ENCODE measurements at regions not wholly inside any gene's neighbourhood (a gene's known extent, or its start where the extent isn't known, plus 50 kb on each side); places are given as distances from the start of the nearest gene placed in this dataset.
"Not testable (repeated sequence)": the region's sequence is repeated elsewhere in the genome, so short reads cannot be mapped to it uniquely, and the experiment has no call there.

DNA sequence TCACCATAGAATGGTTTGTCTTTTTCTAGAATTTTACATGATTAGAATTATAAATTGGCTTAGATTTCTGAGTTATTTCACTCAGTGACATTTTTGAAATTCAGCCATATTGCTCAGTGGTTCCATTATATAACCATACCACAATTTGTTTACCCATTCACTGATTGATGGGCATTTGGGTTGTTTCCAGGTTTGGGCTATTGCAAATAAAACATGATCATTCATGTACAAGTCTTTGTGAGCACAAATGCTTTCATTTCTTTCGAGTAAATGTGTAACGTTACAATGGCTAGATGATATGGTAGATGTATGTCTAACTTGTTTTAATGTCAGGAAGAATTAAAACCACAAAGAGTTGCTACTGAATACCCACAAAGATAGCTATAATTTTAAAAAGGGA lies 279.9 kb upstream of the TARS1 start:
- no peak for DNase-seq

DNA sequence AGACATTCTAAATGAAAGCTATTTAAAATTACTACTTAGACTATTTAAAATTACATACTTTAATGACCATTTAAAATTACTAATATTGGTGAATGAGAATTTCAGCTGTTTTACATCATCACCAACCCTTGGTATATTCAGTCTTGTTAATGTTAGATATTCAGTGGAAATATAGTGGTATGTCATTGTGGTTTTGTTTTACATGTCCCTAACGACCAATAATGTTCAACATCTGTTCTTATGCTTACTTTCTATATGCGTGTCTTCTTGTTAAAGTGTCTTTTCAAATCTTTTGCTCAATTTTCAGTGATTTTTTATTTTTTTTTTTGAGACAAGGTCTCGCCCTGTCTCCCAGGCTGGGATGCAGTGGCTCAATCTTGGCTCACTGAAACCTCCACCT lies 279.3 kb upstream of the TARS1 start:
- DNase-seq: no peak

DNA sequence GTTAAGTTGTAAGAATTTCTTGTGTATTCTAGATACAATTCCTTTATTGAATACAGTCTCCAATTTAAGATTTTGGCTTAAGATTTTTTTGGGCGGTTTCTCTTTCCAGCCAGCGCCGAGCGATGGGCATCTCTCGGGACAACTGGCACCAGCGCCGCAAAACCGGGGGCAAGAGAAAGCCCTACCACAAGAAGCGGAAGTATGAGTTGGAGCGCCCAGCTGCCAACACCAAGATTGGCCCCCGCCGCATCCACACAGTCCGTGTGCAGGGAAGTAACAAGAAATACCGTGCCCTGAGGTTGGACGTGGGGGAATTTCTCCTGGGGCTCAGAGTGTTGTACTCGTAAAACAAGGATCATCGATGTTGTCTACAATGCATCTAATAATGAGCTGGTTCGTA lies 278.7 kb upstream of the TARS1 start:
- DNase-seq: no peak

DNA sequence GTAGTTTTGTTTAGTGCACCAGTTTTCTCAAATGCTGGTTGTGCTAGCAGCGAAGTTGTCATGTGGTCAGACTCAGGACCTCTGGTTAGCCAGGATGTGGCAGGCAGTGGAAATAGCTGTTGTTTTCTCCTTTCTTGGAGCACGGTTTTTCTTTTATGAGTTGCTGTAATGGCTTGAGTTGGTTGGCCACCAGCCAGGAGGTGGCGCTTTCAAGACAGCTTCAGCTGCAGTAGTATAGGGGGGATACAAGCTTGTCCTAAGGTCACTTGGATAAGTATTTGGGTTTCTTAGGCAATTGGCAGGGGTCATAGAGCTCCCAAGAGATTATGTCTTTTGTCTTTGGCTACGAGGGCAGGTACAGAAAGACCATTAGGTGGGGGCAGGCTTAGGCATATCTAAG lies 274.2 kb upstream of the TARS1 start:
- DNase-seq: no peak

DNA sequence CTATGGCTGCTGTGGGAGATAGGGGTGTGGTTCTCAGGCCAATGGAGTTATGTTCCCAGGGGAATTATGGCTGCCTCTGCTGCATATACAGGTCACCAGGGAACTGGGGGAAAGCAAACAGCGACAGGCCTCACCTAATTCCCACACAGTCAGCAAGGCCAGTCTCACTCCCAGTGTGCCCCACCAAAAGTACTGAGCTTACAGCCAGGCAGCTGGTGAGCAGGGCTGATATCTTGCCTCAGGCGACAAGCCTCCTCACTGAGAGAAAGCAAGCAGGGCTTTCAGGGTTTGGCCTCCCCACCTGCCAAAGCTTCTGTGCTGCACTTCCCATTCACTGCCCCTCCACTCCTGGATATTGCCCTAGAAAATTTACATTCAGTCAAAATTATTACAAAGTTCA lies 273.8 kb upstream of the TARS1 start:
- DNase-seq: no peak

DNA sequence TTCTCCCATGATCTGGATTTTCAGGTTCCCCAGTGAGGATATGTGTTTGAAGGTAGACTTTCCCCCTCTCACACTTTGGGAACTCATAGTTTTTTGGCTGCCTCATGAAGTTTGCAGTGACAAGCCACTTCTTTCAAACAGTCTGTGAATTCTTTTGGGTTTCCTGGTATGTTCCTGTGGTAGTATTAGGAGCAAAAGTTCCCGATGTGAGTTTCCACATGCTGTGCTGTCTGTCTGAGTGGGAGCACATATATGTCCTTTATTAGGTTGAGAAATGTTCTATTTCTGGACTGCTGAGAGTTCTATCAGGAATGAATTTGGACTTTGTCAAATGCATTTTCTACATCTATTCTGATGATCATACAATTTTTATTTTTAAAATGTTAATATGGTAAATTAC lies 273.2 kb upstream of the TARS1 start:
- no peak for DNase-seq

DNA sequence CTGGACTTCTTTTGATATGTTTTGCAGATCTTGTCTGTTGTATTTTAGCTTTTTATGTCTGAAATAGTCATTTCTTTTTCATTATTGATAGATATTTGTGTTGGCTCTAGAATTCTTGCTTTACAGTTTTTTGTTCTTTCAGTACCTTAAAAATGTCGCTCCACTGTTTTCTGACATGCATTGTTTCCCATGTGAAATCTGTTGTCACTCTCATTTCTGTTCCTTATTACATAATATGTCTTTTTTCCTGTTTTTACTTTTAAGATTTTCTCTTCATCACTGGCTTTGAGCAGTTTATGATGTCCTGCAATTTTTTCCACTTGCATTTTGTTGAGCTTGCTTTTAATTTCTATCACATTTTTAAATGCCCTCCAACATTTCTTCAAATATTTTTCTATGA lies 270.4 kb upstream of the TARS1 start:
- no peak for DNase-seq

DNA sequence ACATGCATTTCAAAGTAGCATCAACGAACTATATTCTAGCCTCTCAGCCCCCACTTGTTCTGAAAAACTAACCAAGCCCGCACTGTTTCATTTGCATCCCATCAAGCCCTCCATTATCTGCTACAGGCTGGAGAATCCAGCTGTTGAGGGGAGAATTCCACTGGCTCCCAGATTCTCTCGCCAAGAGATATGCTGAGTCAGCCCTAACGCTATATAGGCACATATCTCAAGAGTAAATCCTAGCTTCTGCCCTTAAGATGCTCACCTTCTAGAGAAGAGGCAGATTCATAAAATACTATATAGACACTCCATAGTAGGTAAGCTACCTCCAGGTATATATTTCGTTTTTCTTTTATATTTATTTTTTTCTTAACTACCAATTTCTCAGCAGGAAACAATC lies 266.4 kb upstream of the TARS1 start:
- no peak for DNase-seq

DNA sequence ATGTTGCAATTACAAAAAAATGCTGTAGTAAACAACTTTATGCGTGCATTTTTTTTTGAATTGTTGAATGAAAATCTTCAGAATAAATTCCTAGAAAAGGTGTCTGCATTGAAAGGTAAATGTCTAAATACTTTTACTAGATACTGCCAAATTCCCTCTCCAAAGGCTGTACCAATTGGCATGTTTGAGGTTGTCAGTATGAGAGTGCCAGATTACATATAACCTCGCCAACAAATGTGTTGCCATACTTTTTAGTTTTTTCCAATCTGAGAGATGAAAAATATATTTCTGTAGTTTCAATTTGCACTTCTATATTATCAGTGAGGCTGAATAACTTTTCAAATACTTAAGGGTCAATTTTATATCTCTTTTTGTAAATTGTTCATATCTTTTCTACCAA lies 261.5 kb upstream of the TARS1 start:
- no peak for DNase-seq

DNA sequence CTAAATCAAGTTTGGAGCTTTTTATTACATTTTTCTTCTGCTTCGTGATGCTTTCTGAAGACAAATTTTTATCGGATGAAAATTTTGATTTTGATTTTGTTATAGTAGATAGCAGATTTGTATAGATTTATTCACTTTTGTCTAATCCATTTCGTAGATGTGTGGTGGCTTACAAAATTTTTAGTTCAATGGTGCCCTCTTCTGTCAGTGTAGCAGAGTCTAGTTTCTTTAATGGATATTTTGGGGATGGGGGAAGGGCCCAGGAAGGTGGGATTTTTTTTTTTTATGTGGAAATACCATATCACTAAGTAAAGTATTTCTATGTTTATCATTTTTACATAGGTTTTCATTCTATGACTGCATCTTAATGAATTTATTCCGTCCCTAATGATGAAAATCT lies 259.9 kb upstream of the TARS1 start:
- no peak for DNase-seq

DNA sequence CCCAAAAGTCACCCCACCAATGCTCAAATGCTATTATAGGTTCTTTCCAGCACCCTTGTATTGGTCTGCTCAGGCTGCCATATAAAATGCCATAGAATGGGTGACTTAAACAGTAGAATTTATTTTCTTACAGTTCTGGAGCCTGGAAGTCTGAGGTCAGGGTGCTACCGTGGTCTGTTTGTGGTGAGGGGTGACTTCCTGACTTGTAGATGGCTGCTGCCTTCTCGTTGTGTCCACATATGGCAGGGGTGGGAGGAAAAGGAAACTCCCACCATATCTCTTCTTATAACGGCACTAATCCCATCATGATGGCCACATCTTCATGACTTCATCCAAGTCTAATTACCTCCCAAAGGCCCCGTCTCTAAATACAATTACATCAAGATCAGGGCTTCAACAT lies 257.8 kb upstream of the TARS1 start:
- DNase-seq: no peak

DNA sequence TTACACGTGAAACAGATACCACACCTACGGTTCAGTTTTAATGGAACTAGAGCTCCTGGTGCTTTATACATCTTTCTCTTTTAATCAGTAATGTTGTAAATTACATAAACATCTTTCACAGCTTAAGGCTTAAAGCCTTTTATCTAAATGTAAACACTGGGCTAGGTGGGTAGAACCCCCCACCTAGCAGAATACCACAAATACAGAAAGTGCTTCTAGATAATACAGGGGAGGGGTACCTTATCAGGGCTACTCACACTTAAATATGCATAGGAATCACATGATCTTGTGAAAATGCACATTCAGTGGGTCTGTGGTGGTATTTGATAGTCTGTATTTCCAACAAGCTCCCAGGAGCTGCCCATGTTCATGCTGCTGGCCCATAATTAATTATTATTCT lies 256.4 kb upstream of the TARS1 start:
- no peak for DNase-seq

DNA sequence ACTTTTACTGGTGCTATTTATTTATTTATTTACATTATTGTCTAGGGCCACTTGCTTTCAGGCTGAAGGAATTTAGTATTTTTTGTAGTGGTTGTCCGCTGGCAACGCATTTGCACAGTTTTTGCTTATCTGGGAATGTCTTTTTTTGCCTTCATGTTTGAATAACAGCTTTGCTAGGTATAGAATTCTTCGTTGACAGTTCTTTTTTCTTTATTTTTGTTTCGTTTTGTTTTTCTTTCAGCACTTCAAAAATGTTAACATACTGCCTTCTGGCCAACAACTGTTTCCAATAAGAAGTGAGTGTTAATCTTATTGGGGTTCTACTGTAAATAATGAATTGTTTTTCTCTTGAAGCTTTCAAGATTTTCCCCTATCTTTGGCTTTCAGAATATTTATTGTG lies 252.7 kb upstream of the TARS1 start:
- DNase-seq: no peak

DNA sequence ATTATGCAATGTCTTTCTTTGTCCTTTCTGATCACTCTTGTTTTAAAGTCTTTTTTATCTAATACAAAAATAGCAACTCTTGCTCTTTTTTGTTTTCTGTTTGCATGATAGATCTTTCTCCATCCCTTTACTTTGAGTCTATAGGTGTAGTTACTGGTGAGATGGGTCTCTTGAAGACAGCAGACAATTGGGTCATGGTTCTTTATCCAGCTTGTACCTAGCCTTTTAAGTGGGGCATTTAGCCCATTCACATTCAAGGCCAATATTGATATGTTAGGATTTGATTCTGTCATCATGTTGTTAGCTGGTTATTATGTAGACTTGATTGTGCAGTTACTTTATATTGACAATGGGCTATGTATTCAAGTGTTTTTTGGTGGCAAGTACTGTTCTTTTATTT lies 245.9 kb upstream of the TARS1 start:
- DNase-seq: no peak

DNA sequence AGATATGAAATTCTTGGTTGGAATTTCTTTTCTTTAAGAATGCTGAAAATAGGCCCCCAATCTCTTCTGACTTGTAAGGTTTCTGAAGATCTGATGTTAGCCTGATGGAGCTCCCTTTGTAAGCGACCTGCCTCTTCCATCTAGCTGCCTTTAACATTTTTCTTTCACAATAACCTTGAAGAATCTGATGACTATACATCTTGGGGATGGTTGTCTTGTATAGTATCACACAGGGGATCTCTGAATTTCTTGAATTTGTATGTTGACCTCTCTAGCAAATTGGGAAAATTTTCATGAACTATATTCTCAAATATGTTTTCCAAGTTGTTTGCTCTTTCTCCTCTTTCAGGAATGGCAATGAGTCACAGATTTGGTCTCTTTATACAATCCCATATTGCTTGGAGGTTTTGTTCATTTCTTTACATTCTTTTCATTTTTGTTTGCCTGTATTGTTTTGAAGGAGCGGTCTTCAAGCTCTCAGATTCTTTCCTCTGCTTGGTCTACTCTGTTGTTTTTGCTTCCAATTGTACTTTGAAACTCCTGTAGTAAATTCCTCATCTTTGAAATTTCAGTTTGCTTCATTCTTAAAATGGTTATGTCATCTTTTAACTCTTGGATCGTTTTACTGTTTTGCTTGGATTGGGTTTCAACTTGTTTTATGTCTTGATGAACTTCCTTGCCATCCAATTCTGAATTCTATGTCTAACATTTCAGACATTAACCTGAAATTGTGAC lies 245.2 kb upstream of the TARS1 start:
- DNase-seq: no peak

DNA sequence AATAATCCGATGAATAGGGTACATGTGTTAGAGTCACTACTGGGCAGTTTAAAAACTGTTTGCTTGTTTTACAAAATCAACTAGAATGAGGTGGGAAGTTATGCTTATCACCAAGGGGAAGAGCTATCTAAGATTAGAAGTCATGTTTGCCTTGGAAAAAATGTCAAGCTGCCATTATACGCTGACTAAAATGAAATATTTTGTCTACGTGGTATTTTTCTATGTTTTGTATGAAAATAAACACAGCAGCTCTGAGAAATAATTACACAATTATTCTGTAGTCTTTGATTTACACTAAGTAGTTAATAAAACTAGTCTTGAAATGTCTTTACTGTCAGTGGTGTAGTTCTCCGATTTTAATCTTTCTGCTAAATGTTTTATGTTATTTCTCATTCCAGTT lies 241.9 kb upstream of the TARS1 start:
- no peak for DNase-seq

DNA sequence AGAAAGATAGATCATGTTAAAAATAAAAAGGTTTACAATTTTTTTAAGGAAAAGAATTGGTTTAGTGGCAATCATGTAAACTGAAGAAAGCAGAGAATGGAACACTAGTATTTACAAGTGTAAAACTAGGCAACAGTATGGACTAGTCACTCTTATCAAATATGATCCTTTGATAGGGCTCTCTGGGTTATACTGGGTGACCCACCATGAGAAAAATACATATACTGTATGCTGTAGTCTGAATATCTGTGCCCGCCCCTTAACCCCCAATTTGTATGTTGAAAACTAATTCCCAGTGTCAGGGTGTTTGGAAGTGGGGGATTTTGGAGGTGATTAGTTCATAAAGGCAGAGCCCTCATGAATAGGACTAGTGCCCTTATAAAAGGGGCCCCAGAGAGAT lies 236.8 kb upstream of the TARS1 start:
- DNase-seq: no peak

DNA sequence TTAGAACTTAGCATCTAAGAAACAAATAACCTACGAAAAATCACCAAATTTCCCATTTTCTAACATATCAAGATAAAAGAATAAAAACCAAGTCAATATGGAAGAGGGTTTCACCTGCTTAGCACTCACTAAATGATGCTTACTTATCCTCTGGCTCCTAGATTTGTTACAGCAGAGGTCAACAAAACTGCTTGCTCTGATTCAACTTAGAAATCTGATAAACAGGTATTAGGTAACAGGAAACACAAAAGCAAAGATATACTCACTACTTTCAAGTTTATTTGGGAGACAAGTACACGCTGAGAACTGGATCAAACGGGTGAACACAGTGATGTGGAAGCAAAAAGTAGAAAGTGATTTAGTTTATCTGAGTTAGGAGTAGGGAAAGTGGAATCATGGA lies 235.7 kb upstream of the TARS1 start:
- DNase-seq: no peak

DNA sequence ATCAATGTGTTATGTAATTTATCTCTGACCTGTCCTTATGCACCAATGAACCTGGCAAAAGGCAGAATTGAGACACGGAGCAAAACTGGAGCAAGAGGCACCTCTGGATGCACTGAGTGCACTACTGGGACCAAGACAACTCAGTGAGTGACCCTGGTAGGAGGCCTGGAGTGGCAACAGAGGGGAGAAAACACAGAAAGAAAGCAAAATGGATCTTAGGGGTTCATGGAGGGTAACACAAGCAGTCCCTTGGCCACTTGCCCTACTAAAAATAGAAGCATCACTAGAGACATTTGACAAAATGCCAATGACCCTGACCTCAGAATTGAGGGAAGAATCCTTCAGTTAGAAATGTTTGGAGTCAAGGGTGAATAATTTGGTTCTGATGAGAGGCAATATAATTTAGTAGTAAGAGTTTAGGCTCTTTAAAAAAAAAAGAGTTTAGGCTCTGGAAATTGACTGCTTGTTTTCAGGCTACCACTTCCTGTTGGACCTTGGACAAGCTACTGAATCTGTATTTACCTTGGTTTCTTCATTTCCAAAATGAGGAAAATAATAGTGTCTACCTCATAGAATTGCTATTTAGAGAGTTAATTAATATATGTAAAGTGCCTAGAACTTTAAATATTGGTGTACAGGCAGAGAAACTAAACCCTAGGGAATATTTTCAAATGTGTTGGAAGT lies 234.9 kb upstream of the TARS1 start:
- DNase-seq: no peak

DNA sequence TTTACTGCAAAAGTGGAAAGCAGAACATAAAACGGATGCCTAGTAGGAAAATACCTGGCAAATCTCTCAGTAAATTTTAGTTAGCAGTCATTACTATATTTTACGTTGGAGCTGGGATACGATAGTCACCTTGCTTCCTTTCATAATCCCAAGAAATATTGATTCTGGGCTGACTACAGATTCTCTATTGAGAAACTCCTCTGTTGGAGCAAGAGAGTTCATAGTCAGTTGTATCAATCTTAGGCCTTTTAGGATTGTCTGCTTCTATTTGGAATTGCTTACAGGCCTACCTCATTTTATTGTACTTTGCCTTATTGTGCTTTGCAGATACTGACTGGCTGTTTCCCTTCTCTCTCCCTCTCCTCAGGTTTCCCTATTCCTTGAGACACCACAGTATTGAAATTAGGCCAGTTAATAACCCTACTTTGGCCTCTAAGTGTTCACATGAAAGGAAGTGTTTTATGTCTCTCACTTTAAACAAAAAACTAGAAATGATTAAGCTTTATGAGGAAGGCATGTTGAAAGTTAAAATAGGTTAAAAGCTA lies 233.7 kb upstream of the TARS1 start:
- DNase-seq: no peak

DNA sequence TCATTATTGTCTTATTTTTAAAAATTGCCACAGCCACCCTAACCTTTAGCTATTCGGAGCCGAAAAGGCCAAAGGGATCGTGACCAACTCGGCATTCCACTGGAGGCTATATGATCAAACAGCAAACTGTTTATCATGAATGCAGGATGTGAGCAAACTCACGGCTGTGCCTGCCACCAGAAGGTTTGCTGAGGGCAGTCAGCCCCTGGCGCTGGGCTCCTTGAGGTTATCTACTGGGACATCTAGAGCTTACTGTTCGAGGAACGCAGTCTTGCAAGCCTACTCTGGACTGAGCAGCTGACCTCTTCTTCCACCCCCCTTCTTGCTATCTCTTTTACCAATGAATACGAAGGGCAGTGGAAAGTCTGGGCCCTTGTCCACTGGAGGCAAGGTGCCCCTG lies 231.5 kb upstream of the TARS1 start:
- DNase-seq: no peak

DNA sequence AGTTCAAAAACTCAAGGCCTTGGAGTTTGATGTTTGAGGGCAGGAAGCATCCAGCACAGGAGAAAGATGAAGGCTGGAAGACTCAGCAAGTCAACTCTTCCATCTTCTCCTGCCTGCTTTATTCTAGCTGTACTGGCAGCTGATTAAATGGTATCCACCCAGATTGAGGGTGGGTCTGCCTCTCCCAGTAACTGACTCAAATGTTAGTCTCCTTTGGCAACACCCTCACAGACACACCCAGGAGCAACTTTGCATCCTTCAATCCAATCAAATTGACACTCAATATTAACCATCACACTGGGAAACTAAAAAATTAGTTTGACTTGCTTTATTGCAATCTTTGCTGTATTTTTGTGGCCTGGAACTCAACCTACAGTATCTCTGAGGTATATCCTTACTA lies 230.5 kb upstream of the TARS1 start:
- not testable (repeated sequence) for DNase-seq

DNA sequence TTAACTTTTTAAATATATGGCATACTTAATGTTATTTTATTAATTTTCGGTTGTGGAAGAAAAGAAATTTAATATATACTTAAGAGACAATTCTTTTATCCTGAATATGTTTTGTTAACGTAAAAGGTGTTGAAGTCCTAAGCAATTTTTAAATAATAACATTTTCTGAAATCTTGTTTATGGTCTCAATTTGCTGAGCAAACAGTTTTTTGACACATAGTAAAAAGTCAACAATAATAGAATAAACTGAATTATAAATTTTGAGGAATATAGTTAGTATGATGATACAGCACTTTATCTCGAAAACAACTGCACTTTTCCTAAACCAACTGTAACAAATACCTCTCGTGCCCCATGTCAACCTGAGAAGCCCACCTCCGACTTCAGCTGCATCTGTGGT lies 229.8 kb upstream of the TARS1 start:
- DNase-seq: no peak

DNA sequence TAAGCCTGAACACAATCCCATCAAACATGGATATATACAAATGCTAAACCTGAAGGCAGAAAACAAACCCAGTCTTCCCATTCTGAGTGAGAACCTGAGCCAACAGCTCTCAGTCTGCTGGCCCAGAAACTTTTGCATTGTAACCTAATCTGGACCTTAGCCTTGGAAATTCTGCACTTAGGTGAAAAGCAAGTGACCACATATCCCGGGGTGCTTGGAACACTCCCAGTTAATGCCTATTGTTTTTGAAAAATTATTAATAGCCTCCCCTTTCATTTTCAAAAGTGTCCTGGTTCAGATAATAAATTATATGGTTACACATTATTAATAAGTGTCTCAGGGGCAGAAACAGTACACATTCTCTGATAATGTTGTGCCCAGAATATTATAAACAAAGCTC lies 228.3 kb upstream of the TARS1 start:
- DNase-seq: no peak

DNA sequence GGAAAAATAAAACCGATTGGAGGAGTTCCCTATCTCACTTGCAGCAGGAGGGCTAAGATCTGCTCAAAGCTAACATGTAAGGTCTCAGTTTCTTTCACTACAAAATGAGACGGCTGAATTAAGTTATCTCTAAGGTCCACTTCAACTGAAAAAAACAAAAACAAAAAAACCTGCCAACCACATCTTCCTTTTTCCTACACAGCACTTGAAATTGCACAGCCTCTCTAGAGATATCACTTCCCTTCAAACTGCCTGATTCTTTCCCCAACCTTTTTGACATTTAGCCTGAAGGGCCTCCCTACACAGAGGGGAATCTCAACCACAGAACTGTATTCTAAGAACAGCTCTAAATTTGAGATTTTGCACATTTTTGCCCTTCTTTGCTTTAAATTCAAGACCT lies 227.9 kb upstream of the TARS1 start:
- DNase-seq: no peak

All from femur (tissue), 1 donor.